ENCODE measurements at regions not wholly inside any gene's neighbourhood (a gene's known extent, or its start where the extent isn't known, plus 50 kb on each side); places are given as distances from the start of the nearest gene placed in this dataset.
"Not testable (repeated sequence)": the region's sequence is repeated elsewhere in the genome, so short reads cannot be mapped to it uniquely, and the experiment has no call there.

- TF ChIP-seq CTCF (IDR thresholded peaks at IDR 0.05; ENCODE audit: low read depth, low read length), result no peak
- in situ Hi-C loops (cut with HindIII; ENCODE audit: low sequenced_read_pairs), result no loop called here
- H3K4me3 ChIP-seq (ENCODE audit: low read depth, low read length), result no peak overlapping the region
- peak; percentile 40 for DNase-seq (ENCODE audit: low read depth, low spot score)
Measured at GRCh38 chr17:63086483-63087185, 120.6 kb downstream of the TANC2 start.

GRCh38 chr17:63090358-63091114 is 124.5 kb downstream of the TANC2 start:
- DNase-seq (ENCODE audit: low read depth, low spot score); in situ Hi-C loops (cut with HindIII; ENCODE audit: low sequenced_read_pairs); H3K4me3 ChIP-seq (ENCODE audit: low read depth, low read length): not testable (repeated sequence)

- DNase-seq (ENCODE audit: low read depth, low spot score); H3K4me3 ChIP-seq (ENCODE audit: low read depth, low read length); in situ Hi-C loops (cut with HindIII; ENCODE audit: low sequenced_read_pairs): not testable (repeated sequence)
Measured at GRCh38 chr17:63091909-63092308, 125.9 kb downstream of the TANC2 start.

GRCh38 chr17:63094631-63095030 is 128.6 kb downstream of the TANC2 start:
- in situ Hi-C loops (cut with HindIII; ENCODE audit: low sequenced_read_pairs), result no loop called here

GRCh38 chr17:63095459-63095858 is 129.4 kb downstream of the TANC2 start:
- no peak for DNase-seq (ENCODE audit: low read depth, low spot score)
- no peak overlapping the region for H3K4me3 ChIP-seq (ENCODE audit: low read depth, low read length)
- TF ChIP-seq CTCF (IDR thresholded peaks at IDR 0.05; ENCODE audit: low read depth, low read length), result no peak
- in situ Hi-C loops (cut with HindIII; ENCODE audit: low sequenced_read_pairs), result no loop called here

More at GRCh38 chr17:63094631-63095030, 128.6 kb downstream of the TANC2 start:
- H3K4me3 ChIP-seq (ENCODE audit: low read depth, low read length), result no peak overlapping the region
- no peak for DNase-seq (ENCODE audit: low read depth, low spot score)
- no peak for TF ChIP-seq CTCF (IDR thresholded peaks at IDR 0.05; ENCODE audit: low read depth, low read length)

- in situ Hi-C loops (cut with HindIII; ENCODE audit: low sequenced_read_pairs), result no loop called here
- DNase-seq (ENCODE audit: low read depth, low spot score), result no peak
- no peak overlapping the region for H3K4me3 ChIP-seq (ENCODE audit: low read depth, low read length)
- no peak for TF ChIP-seq CTCF (IDR thresholded peaks at IDR 0.05; ENCODE audit: low read depth, low read length)
Measured at GRCh38 chr17:63095879-63096278, 129.8 kb downstream of the TANC2 start.

- no peak for TF ChIP-seq CTCF (IDR thresholded peaks at IDR 0.05; ENCODE audit: low read depth, low read length)
- DNase-seq (ENCODE audit: low read depth, low spot score), result peak; percentile 51
- in situ Hi-C loops (cut with HindIII; ENCODE audit: low sequenced_read_pairs), result no loop called here
- H3K4me3 ChIP-seq (ENCODE audit: low read depth, low read length), result no peak overlapping the region
Measured at GRCh38 chr17:63096426-63096825, 130.4 kb downstream of the TANC2 start.

Data from astrocyte of the spinal cord (primary cell).